ENCODE measurements at regions not wholly inside any gene's neighbourhood (a gene's known extent, or its start where the extent isn't known, plus 50 kb on each side); places are given as distances from the start of the nearest gene placed in this dataset.

GRCh38 chr15:46489276-46489675 lies 854.4 kb downstream of the SQOR start:
- H3K36me3 ChIP-seq = no peaks in the 10 kb centered on the region
- DNase-seq (ENCODE audit: low spot score in 2 of 2) = no peak
- intact Hi-C loops (cut with DNase I) = no loop called here
- H3K4me3 ChIP-seq = no peak overlapping the region
- no peaks in the 10 kb centered on the region for H3K9me3 ChIP-seq
- H3K27me3 ChIP-seq = no peaks in the 10 kb centered on the region
- TF ChIP-seq CTCF (IDR thresholded peaks at IDR 0.05) = no peak
- H3K4me1 ChIP-seq = no peaks in the 10 kb centered on the region
- H3K27ac ChIP-seq = peak overlapping the region in 1 of 2 donors; percentile 43

GRCh38 chr15:46496491-46497115 lies 861.8 kb downstream of the SQOR start:
- H3K36me3 ChIP-seq = no peaks in the 10 kb centered on the region
- DNase-seq (ENCODE audit: low spot score in 2 of 2) = no peak
- intact Hi-C loops (cut with DNase I) = no loop called here

GRCh38 chr15:46502667-46503066 lies 867.8 kb downstream of the SQOR start:
- Histone ChIP-seq H3K27me3 (no peaks in the 10 kb centered on the region), H3K4me3 (no peak overlapping the region), H3K36me3 (no peaks in the 10 kb centered on the region), H3K4me1 (no peaks in the 10 kb centered on the region), H3K9me3 (no peaks in the 10 kb centered on the region), H3K27ac (no peak overlapping the region)
- intact Hi-C loops (cut with DNase I) = loop anchor here (1.0 kb wide), 1 partner anchor 190 kb away; no protein-coding TSS in a partner anchor
- peak in 2 of 3 experiments; percentile 13 to 33 for TF ChIP-seq CTCF (IDR thresholded peaks at IDR 0.05)
- DNase-seq (ENCODE audit: low spot score in 2 of 2) = no peak

More at GRCh38 chr15:46496491-46497115, 861.8 kb downstream of the SQOR start:
- H3K27me3 ChIP-seq = no peaks in the 10 kb centered on the region
- no peak overlapping the region for H3K4me3 ChIP-seq
- H3K27ac ChIP-seq = no peak overlapping the region
- no peak for TF ChIP-seq CTCF (IDR thresholded peaks at IDR 0.05)
- H3K4me1 ChIP-seq = no peaks in the 10 kb centered on the region
- no peaks in the 10 kb centered on the region for H3K9me3 ChIP-seq

- intact Hi-C loops (cut with DNase I) = no loop called here
- no peaks in the 10 kb centered on the region for H3K27me3 ChIP-seq
- H3K9me3 ChIP-seq = no peaks in the 10 kb centered on the region
- TF ChIP-seq CTCF (IDR thresholded peaks at IDR 0.05) = no peak
- no peak overlapping the region for H3K27ac ChIP-seq
- H3K36me3 ChIP-seq = no peaks in the 10 kb centered on the region
- H3K4me3 ChIP-seq = no peak overlapping the region
- DNase-seq (ENCODE audit: low spot score in 2 of 2) = no peak
- no peaks in the 10 kb centered on the region for H3K4me1 ChIP-seq
Observed at GRCh38 chr15:46518381-46518780, 883.6 kb downstream of the SQOR start.

- Histone ChIP-seq H3K27ac (no peak overlapping the region), H3K4me1 (peaks cover 0 to 3% of the 10 kb centered on the region in 2 donors), H3K9me3 (no peaks in the 10 kb centered on the region), H3K27me3 (no peaks in the 10 kb centered on the region), H3K4me3 (no peak overlapping the region), H3K36me3 (no peaks in the 10 kb centered on the region)
- intact Hi-C loops (cut with DNase I) = no loop called here
- TF ChIP-seq CTCF (IDR thresholded peaks at IDR 0.05) = no peak
- no peak for DNase-seq (ENCODE audit: low spot score in 2 of 2)
Observed at GRCh38 chr15:46523701-46524100, 888.9 kb downstream of the SQOR start.
